PC-9 (cell line): ENCODE measurements at regions not wholly inside any gene's neighbourhood (a gene's known extent, or its start where the extent isn't known, plus 50 kb on each side); places are given as distances from the start of the nearest gene placed in this dataset.

ENCODE experiments used
- EZH2 ChIP-seq: fragments of 200-600 bp; sonication (generic); IDR thresholded peaks from 2 replicates; pipeline ENCODE4 v1.8.0; 2017; ENCODE audit warnings: antibody characterized with exemption, low read depth
- TF ChIP-seq, protein P1 (sequence below): fragments of 200-600 bp; sonication (generic); conservative IDR thresholded peaks from 2 replicates; pipeline ENCODE4 v1.6.1; 2017; ENCODE audit warnings: mixed run types, antibody characterized with exemption, mild to moderate bottlenecking, moderate library complexity

DNA sequence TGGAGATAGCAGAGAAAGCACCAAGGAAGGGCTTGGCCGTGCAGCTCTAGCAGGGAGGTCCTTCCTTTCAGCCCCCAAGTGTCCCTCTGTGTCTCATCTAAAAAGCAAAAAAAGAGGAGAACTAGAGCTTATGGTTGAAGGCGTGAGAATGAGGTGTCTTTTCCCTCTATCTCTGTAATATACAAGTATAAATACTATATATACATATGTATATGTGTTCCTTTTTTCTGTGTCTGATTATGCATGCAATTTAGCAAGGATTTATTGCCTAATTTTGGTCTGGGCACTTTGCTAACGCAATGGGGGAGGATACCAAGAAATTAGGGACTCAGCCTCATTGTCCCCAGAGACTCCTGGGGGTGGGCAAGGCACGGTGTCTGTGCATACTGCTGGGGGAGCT, 90.2 kb upstream of the CCL2 start:
- TF ChIP-seq, protein P1, sequence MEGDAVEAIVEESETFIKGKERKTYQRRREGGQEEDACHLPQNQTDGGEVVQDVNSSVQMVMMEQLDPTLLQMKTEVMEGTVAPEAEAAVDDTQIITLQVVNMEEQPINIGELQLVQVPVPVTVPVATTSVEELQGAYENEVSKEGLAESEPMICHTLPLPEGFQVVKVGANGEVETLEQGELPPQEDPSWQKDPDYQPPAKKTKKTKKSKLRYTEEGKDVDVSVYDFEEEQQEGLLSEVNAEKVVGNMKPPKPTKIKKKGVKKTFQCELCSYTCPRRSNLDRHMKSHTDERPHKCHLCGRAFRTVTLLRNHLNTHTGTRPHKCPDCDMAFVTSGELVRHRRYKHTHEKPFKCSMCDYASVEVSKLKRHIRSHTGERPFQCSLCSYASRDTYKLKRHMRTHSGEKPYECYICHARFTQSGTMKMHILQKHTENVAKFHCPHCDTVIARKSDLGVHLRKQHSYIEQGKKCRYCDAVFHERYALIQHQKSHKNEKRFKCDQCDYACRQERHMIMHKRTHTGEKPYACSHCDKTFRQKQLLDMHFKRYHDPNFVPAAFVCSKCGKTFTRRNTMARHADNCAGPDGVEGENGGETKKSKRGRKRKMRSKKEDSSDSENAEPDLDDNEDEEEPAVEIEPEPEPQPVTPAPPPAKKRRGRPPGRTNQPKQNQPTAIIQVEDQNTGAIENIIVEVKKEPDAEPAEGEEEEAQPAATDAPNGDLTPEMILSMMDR, result no peak
- TF ChIP-seq EZH2, result no peak
